Ishikawa (cell line): ENCODE measurements at regions not wholly inside any gene's neighbourhood (a gene's known extent, or its start where the extent isn't known, plus 50 kb on each side); places are given as distances from the start of the nearest gene placed in this dataset.

ENCODE experiments used
- CEBPB ChIP-seq: IDR thresholded peaks from 2 replicates; pipeline ENCODE4 v1.6.1; 2012
- EGR1 ChIP-seq: IDR thresholded peaks from 2 replicates; pipeline ENCODE4 v1.6.1; 2012
- EP300 ChIP-seq: IDR thresholded peaks from 2 replicates; pipeline ENCODE4 v1.6.1; 2012; ENCODE audit warnings: borderline replicate concordance
- FOXM1 ChIP-seq: IDR thresholded peaks from 2 replicates; pipeline ENCODE4 v1.6.1; 2012; ENCODE audit warnings: low read depth, borderline replicate concordance
- RAD21 ChIP-seq: IDR thresholded peaks from 2 replicates; pipeline ENCODE4 v1.6.1; 2012; ENCODE audit warnings: low read depth
- TAF1 ChIP-seq: IDR thresholded peaks from 2 replicates; pipeline ENCODE4 v1.6.1; 2012; ENCODE audit warnings: low read depth, mild to moderate bottlenecking
- TCF12 ChIP-seq: IDR thresholded peaks from 2 replicates; pipeline ENCODE4 v1.6.1; 2012; ENCODE audit warnings: low read depth
- ZBTB7A ChIP-seq: IDR thresholded peaks from 2 replicates; pipeline ENCODE4 v1.6.1; 2012; ENCODE audit warnings: low read depth
- TF ChIP-seq, protein P1 (sequence below): IDR thresholded peaks from 2 replicates; pipeline ENCODE4 v1.6.1; 2012; ENCODE audit warnings: low read depth, mild to moderate bottlenecking
- TF ChIP-seq, protein P2 (sequence below): IDR thresholded peaks from 2 replicates; pipeline ENCODE4 v1.6.1; 2012
- TF ChIP-seq, protein P3 (sequence below): IDR thresholded peaks from 2 replicates; pipeline ENCODE4 v1.6.1; 2012

DNA sequence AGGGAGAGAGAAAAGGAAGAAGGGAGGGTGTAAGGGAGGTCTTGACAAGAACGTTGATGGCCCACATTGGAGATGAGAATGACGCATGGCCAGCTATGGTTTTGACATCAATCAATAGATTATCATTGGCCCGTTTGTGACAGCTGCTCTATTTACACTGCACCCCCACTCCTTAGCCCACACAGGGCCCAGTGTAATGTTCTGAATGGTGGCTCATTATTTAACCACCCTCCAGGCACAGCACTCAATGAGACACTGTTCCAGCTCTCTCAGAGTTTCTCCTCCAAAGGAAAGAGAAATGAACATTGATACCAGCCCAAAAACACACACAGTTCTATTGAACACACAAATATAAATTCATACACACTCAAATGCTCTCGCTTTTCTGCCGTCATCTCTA, 173.0 kb upstream of the IPO5 start:
- TF ChIP-seq, protein P1, sequence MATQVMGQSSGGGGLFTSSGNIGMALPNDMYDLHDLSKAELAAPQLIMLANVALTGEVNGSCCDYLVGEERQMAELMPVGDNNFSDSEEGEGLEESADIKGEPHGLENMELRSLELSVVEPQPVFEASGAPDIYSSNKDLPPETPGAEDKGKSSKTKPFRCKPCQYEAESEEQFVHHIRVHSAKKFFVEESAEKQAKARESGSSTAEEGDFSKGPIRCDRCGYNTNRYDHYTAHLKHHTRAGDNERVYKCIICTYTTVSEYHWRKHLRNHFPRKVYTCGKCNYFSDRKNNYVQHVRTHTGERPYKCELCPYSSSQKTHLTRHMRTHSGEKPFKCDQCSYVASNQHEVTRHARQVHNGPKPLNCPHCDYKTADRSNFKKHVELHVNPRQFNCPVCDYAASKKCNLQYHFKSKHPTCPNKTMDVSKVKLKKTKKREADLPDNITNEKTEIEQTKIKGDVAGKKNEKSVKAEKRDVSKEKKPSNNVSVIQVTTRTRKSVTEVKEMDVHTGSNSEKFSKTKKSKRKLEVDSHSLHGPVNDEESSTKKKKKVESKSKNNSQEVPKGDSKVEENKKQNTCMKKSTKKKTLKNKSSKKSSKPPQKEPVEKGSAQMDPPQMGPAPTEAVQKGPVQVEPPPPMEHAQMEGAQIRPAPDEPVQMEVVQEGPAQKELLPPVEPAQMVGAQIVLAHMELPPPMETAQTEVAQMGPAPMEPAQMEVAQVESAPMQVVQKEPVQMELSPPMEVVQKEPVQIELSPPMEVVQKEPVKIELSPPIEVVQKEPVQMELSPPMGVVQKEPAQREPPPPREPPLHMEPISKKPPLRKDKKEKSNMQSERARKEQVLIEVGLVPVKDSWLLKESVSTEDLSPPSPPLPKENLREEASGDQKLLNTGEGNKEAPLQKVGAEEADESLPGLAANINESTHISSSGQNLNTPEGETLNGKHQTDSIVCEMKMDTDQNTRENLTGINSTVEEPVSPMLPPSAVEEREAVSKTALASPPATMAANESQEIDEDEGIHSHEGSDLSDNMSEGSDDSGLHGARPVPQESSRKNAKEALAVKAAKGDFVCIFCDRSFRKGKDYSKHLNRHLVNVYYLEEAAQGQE: no peak
- TF ChIP-seq EGR1 (no peak), TAF1 (no peak), ZBTB7A (no peak), RAD21 (no peak), CEBPB (no peak), TCF12 (no peak), EP300 (no peak), FOXM1 (no peak)
- TF ChIP-seq, protein P2, sequence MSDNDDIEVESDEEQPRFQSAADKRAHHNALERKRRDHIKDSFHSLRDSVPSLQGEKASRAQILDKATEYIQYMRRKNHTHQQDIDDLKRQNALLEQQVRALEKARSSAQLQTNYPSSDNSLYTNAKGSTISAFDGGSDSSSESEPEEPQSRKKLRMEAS: no peak
- TF ChIP-seq, protein P3, sequence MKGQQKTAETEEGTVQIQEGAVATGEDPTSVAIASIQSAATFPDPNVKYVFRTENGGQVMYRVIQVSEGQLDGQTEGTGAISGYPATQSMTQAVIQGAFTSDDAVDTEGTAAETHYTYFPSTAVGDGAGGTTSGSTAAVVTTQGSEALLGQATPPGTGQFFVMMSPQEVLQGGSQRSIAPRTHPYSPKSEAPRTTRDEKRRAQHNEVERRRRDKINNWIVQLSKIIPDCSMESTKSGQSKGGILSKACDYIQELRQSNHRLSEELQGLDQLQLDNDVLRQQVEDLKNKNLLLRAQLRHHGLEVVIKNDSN: no peak
